Kidney epithelial cell (primary cell): ENCODE measurements at regions not wholly inside any gene's neighbourhood (a gene's known extent, or its start where the extent isn't known, plus 50 kb on each side); places are given as distances from the start of the nearest gene placed in this dataset.

Source experiments
- DNase-seq: peaks from one replicate; pipeline ENCODE4 v3.0.0-alpha.2; 2010; ENCODE audit warnings: low read depth
- H3K27me3 ChIP-seq: 2 replicates; pipeline ENCODE4 v1.6.0; 2011; ENCODE audit warnings: low read length; ENCODE audit not compliant: control insufficient read depth, insufficient read depth
- H3K36me3 ChIP-seq: 2 replicates; pipeline ENCODE4 v1.5.1; 2011; ENCODE audit warnings: low read length; ENCODE audit not compliant: control insufficient read depth, insufficient read depth
- H3K4me3 ChIP-seq: 2 replicates; pipeline ENCODE4 v1.5.1; 2011; ENCODE audit warnings: low read depth, mild to moderate bottlenecking, control low read depth, low read length
- TF ChIP-seq, protein P1 (sequence below): IDR thresholded peaks from 2 replicates; pipeline ENCODE4 v1.5.1; 2011; ENCODE audit warnings: mild to moderate bottlenecking, moderate library complexity, low read length, control low read depth, inconsistent platforms; ENCODE audit not compliant: insufficient read depth, poor library complexity, severe bottlenecking

GRCh38 chr17:73744411-73744810 lies 100.2 kb upstream of the SDK2 start:
- no peak for DNase-seq
- no peak overlapping the region for H3K4me3 ChIP-seq
- H3K36me3 ChIP-seq: no peaks in the 10 kb centered on the region
- TF ChIP-seq, protein P1, sequence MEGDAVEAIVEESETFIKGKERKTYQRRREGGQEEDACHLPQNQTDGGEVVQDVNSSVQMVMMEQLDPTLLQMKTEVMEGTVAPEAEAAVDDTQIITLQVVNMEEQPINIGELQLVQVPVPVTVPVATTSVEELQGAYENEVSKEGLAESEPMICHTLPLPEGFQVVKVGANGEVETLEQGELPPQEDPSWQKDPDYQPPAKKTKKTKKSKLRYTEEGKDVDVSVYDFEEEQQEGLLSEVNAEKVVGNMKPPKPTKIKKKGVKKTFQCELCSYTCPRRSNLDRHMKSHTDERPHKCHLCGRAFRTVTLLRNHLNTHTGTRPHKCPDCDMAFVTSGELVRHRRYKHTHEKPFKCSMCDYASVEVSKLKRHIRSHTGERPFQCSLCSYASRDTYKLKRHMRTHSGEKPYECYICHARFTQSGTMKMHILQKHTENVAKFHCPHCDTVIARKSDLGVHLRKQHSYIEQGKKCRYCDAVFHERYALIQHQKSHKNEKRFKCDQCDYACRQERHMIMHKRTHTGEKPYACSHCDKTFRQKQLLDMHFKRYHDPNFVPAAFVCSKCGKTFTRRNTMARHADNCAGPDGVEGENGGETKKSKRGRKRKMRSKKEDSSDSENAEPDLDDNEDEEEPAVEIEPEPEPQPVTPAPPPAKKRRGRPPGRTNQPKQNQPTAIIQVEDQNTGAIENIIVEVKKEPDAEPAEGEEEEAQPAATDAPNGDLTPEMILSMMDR: no peak
- peaks cover 6% of the 10 kb centered on the region for H3K27me3 ChIP-seq

DNA sequence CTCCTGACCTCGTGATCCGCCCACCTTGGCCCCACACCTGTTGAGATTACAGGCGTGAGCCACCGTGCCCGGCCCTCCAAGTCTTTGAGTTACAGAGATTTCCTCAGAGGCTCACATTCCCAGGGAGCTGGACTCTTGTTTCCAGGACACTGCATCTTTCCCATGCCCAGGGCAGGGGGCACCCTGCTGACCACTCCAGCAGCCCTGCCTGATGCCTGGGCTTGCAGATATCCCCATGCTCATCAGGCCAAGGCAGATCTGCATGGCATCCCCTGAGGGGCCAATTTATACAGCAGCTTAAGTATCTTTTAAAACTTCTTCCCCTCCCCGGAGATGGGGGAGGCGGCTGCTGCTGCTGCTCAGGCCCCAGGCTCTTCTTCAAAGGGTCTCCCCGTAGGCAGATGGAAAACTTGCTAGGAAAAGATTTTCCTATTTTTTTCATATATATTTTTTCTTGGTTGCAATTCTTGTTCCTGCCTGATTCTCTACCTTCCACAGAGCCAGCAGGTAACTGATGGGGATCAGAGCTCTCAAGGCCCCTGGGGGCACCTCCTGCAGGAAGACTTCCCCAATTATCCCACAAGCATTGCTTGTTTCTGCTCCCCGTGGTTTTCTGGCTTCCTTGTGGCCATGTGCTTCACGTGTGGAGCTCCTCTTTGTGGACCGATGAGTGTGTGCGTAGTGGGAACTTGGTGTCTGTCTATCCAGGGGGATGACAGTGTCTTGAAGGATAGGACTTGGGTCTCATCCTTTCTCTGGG lies 102.2 kb upstream of the SDK2 start:
- no peak overlapping the region for H3K4me3 ChIP-seq
- no peak for DNase-seq
- H3K36me3 ChIP-seq: no peaks in the 10 kb centered on the region
- TF ChIP-seq, protein P1: no peak
- H3K27me3 ChIP-seq: peaks cover 6% of the 10 kb centered on the region

DNA sequence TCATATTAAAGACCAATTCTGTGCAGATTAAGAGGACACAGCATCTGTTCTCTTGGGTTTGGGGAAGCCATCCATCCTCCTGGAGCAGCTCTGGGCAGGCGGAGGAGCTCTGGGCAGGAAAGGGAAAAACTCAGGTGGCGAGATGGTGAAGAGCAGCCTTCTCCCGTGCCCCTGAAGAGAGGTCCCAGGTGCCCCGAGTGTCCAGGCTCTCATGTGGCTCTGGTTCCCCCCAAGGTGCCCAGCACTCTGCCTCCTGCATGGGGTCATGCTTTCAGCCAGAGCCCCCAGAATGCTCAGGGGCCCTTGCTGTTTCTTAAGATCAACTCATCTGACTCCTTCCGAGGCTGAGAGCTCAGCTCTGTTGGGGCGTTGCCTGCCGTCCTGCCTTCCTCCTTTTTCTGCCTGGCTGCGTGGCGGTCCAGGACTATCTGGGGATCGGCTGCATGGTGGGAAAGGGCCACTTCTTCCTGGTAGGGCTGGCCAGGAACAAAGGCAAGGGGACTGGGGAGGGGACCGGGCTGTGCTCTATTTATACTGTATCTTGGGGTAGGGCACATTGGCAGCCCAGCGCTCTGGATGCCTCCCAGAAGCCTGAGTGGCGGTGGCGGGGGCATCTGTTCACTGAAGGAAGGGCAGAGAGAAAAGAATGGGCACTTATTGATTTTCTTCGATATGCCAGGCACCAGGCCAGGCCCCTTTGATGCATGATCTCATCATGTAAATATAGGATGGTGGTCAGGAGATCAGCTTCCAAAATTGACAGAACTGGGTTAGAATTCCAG lies 103.2 kb upstream of the SDK2 start:
- Histone ChIP-seq H3K27me3 (peaks cover 6% of the 10 kb centered on the region), H3K36me3 (no peaks in the 10 kb centered on the region), H3K4me3 (no peak overlapping the region)
- no peak for DNase-seq
- TF ChIP-seq, protein P1: no peak

DNA sequence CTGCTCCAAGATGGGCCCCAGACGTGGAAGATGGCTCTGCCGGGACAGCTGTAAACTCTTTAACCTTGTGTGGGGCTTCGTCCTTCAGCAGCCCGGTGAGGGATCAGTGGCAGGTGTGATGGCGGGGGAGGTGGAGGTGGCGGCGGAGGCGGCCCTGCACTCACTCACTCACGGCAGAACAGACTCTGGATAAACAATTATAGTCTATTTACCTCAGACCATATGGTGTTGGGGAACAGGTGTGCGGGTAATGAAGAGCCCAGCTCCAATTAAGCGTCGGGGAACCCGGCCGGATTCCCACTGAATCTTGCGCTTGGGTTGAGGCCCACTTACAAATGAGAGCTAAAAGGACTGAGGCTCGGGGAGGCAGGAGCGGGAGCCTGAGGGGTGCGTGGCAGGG lies 104.3 kb upstream of the SDK2 start:
- Histone ChIP-seq H3K4me3 (no peak overlapping the region), H3K36me3 (no peaks in the 10 kb centered on the region), H3K27me3 (peaks cover 2% of the 10 kb centered on the region)
- TF ChIP-seq, protein P1: no peak
- DNase-seq: no peak

DNA sequence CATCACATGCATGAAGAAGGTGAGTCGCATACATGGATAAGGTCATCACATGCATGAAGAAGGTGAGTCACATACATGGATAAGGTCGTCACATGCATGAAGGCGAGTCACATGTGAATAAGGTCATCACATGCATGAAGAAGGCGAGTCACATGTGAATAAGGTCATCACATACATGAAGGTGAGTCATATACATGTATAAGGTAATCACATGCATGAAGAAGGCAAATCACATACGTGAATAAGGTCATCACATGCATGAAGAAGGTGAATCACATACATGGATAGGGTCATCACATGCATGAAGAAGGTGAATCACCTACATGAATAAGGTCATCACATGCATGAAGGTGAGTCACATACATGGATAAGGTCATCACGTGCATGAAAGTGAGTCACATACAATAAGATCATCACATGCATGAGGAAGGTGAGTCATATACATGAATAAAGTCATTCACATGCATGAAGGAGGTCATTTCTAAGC lies 105.1 kb upstream of the SDK2 start:
- no peak overlapping the region for H3K4me3 ChIP-seq
- DNase-seq: no peak
- peaks cover 2% of the 10 kb centered on the region for H3K27me3 ChIP-seq

More for the DNA sequence above, 105.1 kb upstream of the SDK2 start:
- no peaks in the 10 kb centered on the region for H3K36me3 ChIP-seq
- TF ChIP-seq, protein P1: no peak
